HL-60 (cell line): ENCODE measurements at regions not wholly inside any gene's neighbourhood (a gene's known extent, or its start where the extent isn't known, plus 50 kb on each side); places are given as distances from the start of the nearest gene placed in this dataset.

Source experiments
- DNase-seq, 2 experiments: peaks; one replicate each; pipeline ENCODE4 v3.0.0-alpha.2; 2010 to 2020; ENCODE audit warnings: low read depth in 1 of 2, low spot score in 1 of 2
- H3K27ac ChIP-seq: fragments of 250-450 bp; sonication (Bioruptor Pico); replicated peaks from 2 replicates; pipeline ENCODE4 v1.5.1; 2020; ENCODE audit warnings: mild to moderate bottlenecking, moderate library complexity
- H3K27me3 ChIP-seq: fragments of 250-450 bp; sonication (Bioruptor Pico); 2 replicates; pipeline ENCODE4 v1.5.1; 2021; ENCODE audit warnings: mild to moderate bottlenecking, moderate library complexity; ENCODE audit not compliant: insufficient read depth, poor library complexity, severe bottlenecking
- H3K4me3 ChIP-seq: replicated peaks from 2 replicates; pipeline ENCODE4 v1.5.1; 2011; ENCODE audit warnings: mild to moderate bottlenecking, control low read depth, low read length; ENCODE audit not compliant: insufficient read depth
- TF ChIP-seq, protein P1 (sequence below): IDR thresholded peaks from one replicate; pipeline ENCODE4 v1.5.1; 2011; ENCODE audit warnings: low read length, control low read depth, inconsistent platforms; ENCODE audit not compliant: insufficient read depth

- Histone ChIP-seq H3K27me3 (no peaks in the 10 kb centered on the region), H3K4me3 (no peak overlapping the region), H3K27ac (no peak overlapping the region)
- no peak for DNase-seq
- TF ChIP-seq, protein P1, sequence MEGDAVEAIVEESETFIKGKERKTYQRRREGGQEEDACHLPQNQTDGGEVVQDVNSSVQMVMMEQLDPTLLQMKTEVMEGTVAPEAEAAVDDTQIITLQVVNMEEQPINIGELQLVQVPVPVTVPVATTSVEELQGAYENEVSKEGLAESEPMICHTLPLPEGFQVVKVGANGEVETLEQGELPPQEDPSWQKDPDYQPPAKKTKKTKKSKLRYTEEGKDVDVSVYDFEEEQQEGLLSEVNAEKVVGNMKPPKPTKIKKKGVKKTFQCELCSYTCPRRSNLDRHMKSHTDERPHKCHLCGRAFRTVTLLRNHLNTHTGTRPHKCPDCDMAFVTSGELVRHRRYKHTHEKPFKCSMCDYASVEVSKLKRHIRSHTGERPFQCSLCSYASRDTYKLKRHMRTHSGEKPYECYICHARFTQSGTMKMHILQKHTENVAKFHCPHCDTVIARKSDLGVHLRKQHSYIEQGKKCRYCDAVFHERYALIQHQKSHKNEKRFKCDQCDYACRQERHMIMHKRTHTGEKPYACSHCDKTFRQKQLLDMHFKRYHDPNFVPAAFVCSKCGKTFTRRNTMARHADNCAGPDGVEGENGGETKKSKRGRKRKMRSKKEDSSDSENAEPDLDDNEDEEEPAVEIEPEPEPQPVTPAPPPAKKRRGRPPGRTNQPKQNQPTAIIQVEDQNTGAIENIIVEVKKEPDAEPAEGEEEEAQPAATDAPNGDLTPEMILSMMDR, result no peak
These were observed 53.1 kb upstream of the AUTS2 start for GRCh38 chr7:69545175-69545574.
